Stomach smooth muscle (tissue), 2 donors: ENCODE measurements at regions not wholly inside any gene's neighbourhood (a gene's known extent, or its start where the extent isn't known, plus 50 kb on each side); places are given as distances from the start of the nearest gene placed in this dataset.

Experiments used
- H3K27ac ChIP-seq: one replicate; pipeline ENCODE4 v1.7.0; 2013; ENCODE audit warnings: mild to moderate bottlenecking, low read length, inconsistent platforms
- H3K27me3 ChIP-seq, 2 donors: one replicate each; pipeline ENCODE4 v1.7.0; 2013; ENCODE audit warnings: low read length in 2 of 2; ENCODE audit not compliant: insufficient read depth in 2 of 2, control insufficient read depth in 1 of 2
- H3K36me3 ChIP-seq, 2 donors: one replicate each; pipeline ENCODE4 v1.7.0; 2013; ENCODE audit warnings: low read length in 2 of 2; ENCODE audit not compliant: control insufficient read depth in 2 of 2, insufficient read depth in 2 of 2
- H3K4me1 ChIP-seq: one replicate; pipeline ENCODE4 v1.7.0; 2013; ENCODE audit warnings: low read length; ENCODE audit not compliant: control insufficient read depth, insufficient read depth
- H3K4me3 ChIP-seq, 2 donors: one replicate each; pipeline ENCODE4 v1.7.0; 2013; ENCODE audit warnings: low read length in 2 of 2
- H3K9ac ChIP-seq, 2 donors: one replicate each; pipeline ENCODE4 v1.7.0; 2013; ENCODE audit warnings: low read length in 2 of 2, mild to moderate bottlenecking in 1 of 2
- H3K9me3 ChIP-seq, 2 donors: one replicate each; pipeline ENCODE4 v1.7.0; 2013; ENCODE audit warnings: low read length in 2 of 2; ENCODE audit not compliant: control insufficient read depth in 2 of 2
- donor health status: healthy.
- donor health status: Pancreatic carcinoma.

DNA sequence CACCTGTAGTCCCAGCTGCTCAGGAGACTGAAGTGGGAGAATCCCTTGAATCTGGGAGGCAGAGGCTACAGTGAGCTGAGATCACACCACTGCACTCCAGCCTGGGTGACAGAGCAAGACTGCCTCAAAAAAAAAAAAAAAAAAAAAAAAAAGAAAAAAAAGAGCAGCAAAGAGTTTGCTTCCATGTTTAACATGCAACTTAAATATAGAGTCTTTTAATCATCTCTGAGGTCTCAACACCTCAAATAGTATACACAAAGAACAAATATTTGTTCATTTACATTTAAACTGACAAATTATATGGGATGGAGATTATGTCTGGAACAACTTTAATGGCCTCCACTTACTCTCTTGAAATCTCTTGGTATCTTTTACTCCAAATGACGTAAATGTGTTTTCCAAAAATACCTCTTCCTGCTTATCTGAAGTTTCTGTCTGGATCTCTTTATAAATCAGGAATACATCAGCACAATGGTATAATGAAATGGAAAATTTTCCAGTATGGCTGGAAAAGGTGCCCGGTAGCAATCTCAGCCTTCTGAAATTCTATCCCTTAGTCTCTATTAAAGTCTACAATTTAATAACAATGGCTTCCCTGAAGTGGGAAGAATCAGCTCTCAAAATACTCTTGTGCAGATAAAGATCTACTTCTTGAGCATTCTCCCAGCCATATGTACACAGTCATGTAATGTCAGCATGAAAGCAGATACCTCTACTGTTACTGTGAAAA, 258.5 kb downstream of the OMA1 start:
- no peak overlapping the region for H3K9ac ChIP-seq
- no peaks in the 10 kb centered on the region for H3K36me3 ChIP-seq
- no peaks in the 10 kb centered on the region for H3K27me3 ChIP-seq
- H3K4me3 ChIP-seq: no peak overlapping the region
- H3K9me3 ChIP-seq: no peaks in the 10 kb centered on the region
- no peak overlapping the region for H3K27ac ChIP-seq
- H3K4me1 ChIP-seq: no peaks in the 10 kb centered on the region

DNA sequence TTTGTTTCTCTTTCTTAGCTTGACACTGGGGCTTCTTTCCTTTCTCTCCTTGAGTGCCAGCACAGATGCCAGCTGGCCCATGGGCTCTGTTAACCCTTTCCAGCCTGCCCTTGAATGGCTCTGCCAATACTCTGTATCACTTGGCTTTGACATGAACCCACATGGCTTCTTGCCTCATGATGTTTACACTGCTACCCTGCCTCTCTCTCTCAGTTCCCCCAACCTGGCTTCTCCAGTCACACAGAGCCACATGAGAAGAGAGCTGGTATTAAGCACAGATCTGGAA, 262.4 kb downstream of the OMA1 start:
- Histone ChIP-seq H3K9ac (no peak overlapping the region), H3K4me1 (no peaks in the 10 kb centered on the region), H3K27ac (no peak overlapping the region), H3K36me3 (no peaks in the 10 kb centered on the region), H3K27me3 (no peaks in the 10 kb centered on the region), H3K4me3 (no peak overlapping the region), H3K9me3 (no peaks in the 10 kb centered on the region)

DNA sequence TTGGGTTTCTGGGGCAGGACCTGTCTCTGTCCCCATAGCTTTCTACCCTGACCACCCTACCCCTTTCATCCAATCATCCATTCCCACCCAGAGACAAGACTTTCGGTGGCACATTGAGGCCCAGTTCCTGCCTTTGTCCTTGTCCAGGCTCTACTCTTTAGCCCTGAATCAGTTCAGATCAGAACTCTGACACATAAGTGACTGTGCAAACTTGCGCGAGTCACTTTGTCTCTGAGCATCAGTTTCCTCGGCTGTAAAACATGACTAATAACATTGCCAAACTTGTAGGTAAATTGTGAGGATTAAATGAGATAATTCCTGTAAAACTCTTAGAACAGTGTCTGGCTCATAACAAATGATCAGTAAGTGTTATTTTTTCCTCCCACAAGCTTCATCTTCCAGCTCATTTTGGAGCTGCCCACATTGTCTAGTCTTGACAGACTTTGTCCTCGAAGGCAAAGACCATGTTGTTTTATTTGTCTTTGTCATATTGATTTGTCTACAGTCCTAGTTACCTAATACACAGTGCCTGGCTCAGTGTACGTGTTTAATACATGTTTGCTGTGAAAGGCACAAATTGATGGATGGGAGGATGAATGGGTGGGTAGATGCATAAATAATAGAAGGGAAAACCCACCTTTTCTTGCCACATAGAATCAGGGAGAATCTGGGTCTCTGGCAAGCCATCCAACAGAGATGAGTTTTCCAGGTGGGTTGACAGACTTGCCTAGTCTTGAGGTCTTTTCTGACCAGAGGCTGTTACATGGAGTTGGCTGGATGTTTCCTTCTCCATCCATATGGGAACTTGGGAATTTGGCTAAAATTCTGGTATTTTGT, 262.9 kb downstream of the OMA1 start:
- no peak overlapping the region for H3K27ac ChIP-seq
- no peak overlapping the region for H3K9ac ChIP-seq
- no peaks in the 10 kb centered on the region for H3K27me3 ChIP-seq
- no peaks in the 10 kb centered on the region for H3K4me1 ChIP-seq
- H3K4me3 ChIP-seq: no peak overlapping the region
- H3K9me3 ChIP-seq: no peaks in the 10 kb centered on the region
- no peaks in the 10 kb centered on the region for H3K36me3 ChIP-seq

DNA sequence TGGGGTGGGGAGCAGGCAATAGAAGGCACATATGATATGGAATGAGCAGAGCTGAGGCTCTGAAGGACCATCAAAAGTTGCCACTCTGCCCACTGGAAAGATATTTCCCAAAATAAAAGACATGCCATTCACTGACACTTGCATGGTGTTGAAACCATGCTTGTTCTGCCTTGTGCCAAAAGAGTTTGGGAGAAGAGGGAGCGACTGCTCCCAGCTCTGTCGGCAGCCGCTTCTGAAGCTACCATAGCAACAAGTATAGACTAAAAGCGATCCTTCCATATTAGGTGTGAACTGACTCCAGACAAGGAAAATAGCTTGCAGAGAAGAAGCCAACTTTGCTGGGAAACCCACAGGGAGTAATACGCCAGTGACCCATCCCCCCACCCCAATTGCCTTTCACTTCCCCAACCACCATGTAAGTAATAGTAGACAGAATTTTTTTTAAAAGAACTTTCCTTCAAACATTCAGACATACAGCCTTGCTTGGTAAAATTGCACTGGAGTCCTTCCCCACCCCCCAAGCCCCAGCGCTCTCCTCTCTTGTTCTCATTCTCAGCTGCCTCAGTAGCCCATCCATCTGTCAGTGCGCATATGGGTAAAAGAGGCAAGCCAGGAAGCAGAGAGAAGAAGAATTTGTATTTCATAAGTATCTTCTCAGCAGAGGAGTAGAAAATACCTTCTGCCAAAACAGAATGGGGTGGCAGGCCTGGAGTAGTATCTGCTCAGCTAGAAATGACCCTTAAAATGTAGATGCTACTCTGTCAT, 263.7 kb downstream of the OMA1 start:
- Histone ChIP-seq H3K4me1 (no peaks in the 10 kb centered on the region), H3K27me3 (no peaks in the 10 kb centered on the region), H3K27ac (no peak overlapping the region), H3K36me3 (no peaks in the 10 kb centered on the region), H3K4me3 (no peak overlapping the region), H3K9ac (no peak overlapping the region), H3K9me3 (no peaks in the 10 kb centered on the region)

DNA sequence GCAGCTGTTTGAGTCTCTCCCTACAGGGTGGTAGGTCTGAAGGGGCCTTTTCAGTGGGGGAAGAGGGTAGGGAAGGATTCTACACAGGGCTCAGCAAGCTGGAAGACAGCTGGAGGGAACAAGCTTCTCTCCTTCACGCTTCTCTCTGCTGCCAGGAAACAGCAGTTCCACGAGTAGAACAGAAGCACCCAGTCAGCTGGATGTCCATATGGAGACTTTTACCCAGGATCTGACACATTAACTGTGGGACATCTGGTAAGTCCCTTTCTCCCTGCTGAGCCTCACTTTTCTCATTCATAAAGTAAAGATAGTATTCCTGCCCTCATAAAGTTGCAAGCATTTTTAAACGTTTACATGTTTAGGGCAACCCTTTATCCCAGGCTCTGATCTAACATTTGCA, 280.3 kb downstream of the OMA1 start:
- Histone ChIP-seq H3K27me3 (no peaks in the 10 kb centered on the region), H3K9me3 (no peaks in the 10 kb centered on the region), H3K4me1 (no peaks in the 10 kb centered on the region), H3K27ac (no peak overlapping the region), H3K9ac (no peak overlapping the region), H3K36me3 (no peaks in the 10 kb centered on the region), H3K4me3 (no peak overlapping the region)

DNA sequence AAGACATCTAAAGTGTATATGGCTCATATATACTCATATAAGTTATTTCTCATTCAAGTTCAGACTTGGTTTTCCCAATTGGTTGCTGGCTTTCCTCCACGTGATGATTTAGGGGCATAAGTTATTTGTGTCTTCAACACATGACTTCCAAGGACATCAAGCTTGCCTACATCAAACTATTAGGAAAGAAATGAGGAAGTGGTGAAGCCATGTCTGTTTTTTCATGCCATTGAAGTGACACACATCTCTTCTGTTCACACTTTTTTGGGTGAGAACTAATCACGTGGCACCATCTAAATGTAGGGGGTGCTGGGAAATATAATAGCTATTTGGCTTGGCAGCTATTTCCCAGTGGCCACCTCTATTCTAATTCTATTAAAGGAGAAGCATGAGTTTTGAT, 282.1 kb downstream of the OMA1 start:
- Histone ChIP-seq H3K9ac (no peak overlapping the region), H3K27me3 (no peaks in the 10 kb centered on the region), H3K36me3 (no peaks in the 10 kb centered on the region), H3K4me3 (no peak overlapping the region), H3K27ac (no peak overlapping the region), H3K4me1 (no peaks in the 10 kb centered on the region), H3K9me3 (no peaks in the 10 kb centered on the region)

DNA sequence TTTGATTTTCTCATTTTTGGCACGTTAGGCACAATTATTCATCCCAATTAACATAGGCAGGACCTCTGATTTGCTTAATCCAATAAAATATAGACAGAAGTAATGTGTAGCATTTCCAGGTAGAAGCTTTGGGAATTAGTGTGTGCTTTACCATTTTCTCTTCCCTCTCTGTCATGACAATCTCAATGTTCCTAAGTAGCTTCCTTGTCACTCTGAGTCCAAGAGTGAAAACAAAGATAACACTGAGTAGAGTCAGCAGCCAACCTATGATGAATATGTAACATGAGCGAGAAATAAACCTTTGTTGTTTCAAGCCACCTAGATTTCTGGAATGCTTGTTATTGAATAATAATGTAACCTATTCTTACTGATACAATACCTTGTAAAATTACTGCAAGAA, 283.8 kb downstream of the OMA1 start:
- H3K4me1 ChIP-seq: no peaks in the 10 kb centered on the region
- H3K36me3 ChIP-seq: no peaks in the 10 kb centered on the region
- H3K4me3 ChIP-seq: no peak overlapping the region
- no peak overlapping the region for H3K27ac ChIP-seq
- no peak overlapping the region for H3K9ac ChIP-seq
- no peaks in the 10 kb centered on the region for H3K9me3 ChIP-seq
- H3K27me3 ChIP-seq: no peaks in the 10 kb centered on the region

DNA sequence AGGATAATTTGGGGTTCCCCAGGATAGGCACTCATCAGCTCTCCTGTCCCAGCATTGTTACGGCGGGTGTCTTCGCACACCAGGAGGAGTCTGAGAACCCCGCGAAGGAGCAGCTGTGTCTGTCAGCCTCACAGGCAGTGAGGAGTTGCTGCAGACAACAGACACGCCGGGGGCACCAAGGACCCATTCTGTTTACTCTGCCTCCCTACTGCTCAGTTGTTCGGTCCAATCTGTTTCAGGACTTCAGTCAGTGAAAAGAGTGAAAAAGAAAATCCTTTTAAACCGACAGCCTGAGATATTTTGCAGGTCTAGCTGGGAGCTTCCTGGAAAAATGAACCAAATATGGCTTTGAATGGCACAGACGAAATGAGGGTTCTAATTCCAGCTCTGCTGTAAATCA, 288.4 kb downstream of the OMA1 start:
- Histone ChIP-seq H3K27me3 (no peaks in the 10 kb centered on the region), H3K9me3 (peaks cover 0 to 3% of the 10 kb centered on the region in 2 donors), H3K4me3 (no peak overlapping the region), H3K9ac (no peak overlapping the region), H3K4me1 (no peaks in the 10 kb centered on the region), H3K27ac (no peak overlapping the region), H3K36me3 (no peaks in the 10 kb centered on the region)

DNA sequence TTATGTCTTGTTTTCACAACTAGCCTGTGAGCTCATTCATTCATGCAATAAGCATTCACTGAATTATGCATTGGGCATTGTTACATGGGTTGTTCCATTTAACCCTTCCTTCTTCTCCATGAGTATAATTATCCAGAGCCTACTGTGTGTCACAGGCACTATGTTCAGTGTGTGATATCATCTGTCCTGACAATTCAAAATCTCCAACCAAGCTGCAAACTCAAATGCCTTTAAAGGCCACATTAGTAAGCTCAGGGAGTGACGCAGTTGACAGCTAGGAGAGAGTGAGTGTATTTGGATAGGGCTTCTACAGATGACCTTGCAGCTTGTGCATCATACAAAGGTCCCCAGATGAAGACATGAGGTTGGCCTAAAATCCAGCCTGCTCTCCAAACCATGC, 289.5 kb downstream of the OMA1 start:
- Histone ChIP-seq H3K9me3 (peaks cover 0 to 3% of the 10 kb centered on the region in 2 donors), H3K9ac (no peak overlapping the region), H3K27me3 (no peaks in the 10 kb centered on the region), H3K36me3 (no peaks in the 10 kb centered on the region), H3K4me3 (no peak overlapping the region), H3K4me1 (no peaks in the 10 kb centered on the region), H3K27ac (no peak overlapping the region)

DNA sequence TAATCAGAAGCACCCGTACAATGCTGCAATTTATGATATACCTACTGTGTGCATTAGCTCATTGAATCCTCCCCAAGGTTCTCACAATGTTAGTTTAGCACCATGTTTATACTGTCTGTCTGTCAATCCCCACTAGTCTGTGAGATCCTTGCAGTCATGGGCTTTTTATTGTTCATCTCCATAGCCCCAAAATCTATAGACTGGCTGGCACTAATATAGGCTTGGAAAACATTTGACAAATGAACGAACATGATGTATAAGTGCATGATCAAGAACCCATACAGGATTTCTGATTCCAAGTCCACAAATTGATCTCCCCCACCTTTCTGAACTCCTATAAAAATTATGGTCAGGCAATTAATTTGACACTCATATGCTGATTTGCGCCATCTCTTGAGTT, 290.0 kb downstream of the OMA1 start:
- no peak overlapping the region for H3K9ac ChIP-seq
- H3K4me1 ChIP-seq: no peaks in the 10 kb centered on the region
- H3K36me3 ChIP-seq: no peaks in the 10 kb centered on the region
- no peak overlapping the region for H3K4me3 ChIP-seq
- H3K27ac ChIP-seq: no peak overlapping the region
- peaks cover 0 to 3% of the 10 kb centered on the region in 2 donors for H3K9me3 ChIP-seq
- no peaks in the 10 kb centered on the region for H3K27me3 ChIP-seq
